GM18867 (cell line): ENCODE measurements at regions not wholly inside any gene's neighbourhood (a gene's known extent, or its start where the extent isn't known, plus 50 kb on each side); places are given as distances from the start of the nearest gene placed in this dataset.

ENCODE experiments used
- ATAC-seq: cut with Tn5 transposase; IDR thresholded peaks from one replicate; pipeline ENCODE4 v1.9.1; 2021; ENCODE audit warnings: mild to moderate bottlenecking, moderate library complexity; ENCODE audit not compliant: unreplicated experiment

DNA sequence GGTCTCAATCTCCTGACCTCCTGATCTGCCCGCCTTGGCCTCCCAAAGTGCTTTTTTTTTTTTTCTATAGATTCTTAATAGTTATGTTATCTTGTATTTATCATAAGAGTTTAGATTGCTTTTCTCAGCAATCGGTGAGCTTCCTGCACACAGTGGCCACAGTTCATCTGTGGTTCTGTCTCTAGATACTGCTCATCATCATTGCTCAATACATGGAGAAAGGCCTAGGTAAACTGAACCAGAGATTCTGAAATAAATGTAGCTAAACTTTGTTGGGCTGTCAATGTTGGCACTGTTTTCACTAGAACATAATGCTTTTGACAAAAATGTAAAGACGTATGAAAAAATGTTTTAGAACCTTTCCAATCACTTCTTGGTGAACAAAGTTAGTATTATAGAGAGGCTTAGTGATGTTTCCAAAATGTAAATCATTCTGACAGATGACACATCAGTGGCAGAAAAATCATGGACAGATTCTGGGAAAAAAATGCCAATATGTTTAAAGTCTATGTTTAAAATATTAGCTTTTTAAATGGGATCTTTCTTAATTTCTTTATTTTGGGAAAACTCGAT is 50.0 kb upstream of the LIMCH1 start:
- ATAC-seq: no peak
